ENCODE measurements at regions not wholly inside any gene's neighbourhood (a gene's known extent, or its start where the extent isn't known, plus 50 kb on each side); places are given as distances from the start of the nearest gene placed in this dataset.

DNA sequence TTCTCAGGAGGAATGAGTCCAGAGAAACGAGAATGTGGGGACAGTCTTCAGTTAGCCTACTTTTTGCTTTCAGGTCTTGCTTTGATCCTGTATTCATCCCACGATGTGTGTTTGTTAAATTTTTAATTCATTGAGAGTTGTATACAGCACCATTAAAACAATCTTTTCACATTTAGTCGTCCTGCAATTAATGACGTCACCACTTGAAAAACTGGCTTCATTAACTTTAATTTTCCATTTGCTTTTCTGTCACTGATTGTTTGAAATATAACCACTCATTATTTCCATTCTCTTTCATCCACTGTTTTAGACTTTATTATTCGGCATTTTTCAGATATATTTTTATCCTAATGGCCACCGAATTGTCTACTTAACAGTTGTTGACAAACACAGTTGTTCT, 146.9 kb downstream of the TFEC start:
- in situ Hi-C loops (cut with HindIII; ENCODE audit: low sequenced_read_pairs) = no loop called here

- in situ Hi-C loops (cut with HindIII; ENCODE audit: low sequenced_read_pairs) = no loop called here
These were observed 149.1 kb downstream of the TFEC start for GRCh38 chr7:115881476-115881875.

GRCh38 chr7:115879171-115879570, 151.4 kb downstream of the TFEC start:
- in situ Hi-C loops (cut with HindIII; ENCODE audit: low sequenced_read_pairs) = no loop called here

- in situ Hi-C loops (cut with HindIII; ENCODE audit: low sequenced_read_pairs) = no loop called here
These were observed 160.8 kb downstream of the TFEC start for GRCh38 chr7:115869801-115870200.

DNA sequence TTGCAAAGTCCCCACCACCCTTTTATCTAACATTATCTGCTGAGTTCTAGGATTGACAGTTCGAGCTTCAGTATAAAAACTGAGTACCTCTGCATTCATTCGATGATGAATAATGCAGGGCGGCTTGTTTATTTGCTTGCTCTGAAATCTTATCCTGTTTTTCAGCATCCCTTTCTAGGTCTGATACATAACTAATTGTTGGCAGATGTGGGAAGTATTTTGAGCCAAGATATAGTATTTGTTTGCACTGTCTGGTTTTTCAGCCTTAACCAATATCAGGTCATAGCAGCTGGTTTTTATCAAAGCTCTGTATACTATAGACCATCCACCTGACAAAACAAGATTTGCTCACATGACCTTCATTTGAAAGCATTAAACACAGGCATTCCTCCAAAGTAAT, 161.4 kb downstream of the TFEC start:
- in situ Hi-C loops (cut with HindIII; ENCODE audit: low sequenced_read_pairs) = no loop called here

GRCh38 chr7:115868369-115868768, 162.2 kb downstream of the TFEC start:
- in situ Hi-C loops (cut with HindIII; ENCODE audit: low sequenced_read_pairs) = no loop called here

DNA sequence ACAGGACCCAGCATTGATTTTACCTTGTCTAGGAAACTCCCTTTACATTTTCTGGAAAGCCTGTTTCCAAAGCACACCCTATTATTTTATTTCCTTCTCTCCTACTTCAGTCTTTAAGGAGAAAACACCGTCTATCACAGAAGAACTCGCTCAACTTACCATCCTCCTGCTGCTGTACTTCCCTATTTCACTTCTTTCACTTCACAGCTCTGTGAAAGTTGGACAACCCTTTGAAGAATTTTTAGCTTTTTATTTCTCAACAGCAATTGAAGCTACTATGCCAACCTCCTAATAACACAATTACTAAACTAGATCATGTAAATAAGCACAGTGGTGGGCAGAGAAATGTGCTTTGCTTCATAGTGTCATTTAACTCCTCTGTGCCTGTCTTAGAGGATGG, 166.5 kb downstream of the TFEC start:
- in situ Hi-C loops (cut with HindIII; ENCODE audit: low sequenced_read_pairs) = no loop called here

DNA sequence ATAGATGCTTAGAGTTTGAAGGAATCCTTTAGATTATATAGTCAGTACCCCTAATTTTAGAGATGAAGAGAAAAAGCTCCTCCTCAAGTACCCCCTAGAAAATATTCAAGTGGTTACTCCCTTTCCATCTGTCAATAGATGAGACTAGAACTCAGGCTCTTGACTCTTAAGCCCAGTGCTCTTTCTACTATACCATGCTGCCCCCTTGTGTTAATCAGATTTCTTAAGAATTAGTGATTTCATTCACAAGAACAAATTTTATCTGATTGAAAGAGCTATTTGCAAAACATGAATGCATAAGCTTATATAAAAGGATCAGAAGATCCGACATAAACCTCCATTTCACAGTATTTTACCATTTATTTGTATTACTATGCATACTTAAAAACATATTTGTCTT, 179.3 kb downstream of the TFEC start:
- in situ Hi-C loops (cut with HindIII; ENCODE audit: low sequenced_read_pairs) = no loop called here

DNA sequence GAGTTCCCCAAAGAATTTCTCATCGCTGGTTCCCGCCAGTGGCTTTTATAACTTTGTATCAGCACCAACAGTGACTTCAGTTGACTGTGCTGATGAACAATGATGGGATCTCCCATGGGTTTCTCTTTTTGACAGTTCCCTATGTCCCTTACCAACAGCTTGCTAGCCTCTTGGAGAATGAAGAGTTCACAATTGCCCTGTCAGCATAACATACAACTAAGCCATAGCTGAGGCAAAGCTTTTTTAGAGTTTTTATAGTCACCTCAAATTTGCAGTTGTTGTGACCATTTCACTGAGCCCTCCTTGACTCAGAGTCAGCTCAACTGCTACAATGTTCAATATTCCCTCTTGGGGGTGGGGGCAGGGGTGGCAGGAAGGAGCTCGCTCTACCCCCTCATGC, 179.8 kb downstream of the TFEC start:
- in situ Hi-C loops (cut with HindIII; ENCODE audit: low sequenced_read_pairs) = no loop called here

DNA sequence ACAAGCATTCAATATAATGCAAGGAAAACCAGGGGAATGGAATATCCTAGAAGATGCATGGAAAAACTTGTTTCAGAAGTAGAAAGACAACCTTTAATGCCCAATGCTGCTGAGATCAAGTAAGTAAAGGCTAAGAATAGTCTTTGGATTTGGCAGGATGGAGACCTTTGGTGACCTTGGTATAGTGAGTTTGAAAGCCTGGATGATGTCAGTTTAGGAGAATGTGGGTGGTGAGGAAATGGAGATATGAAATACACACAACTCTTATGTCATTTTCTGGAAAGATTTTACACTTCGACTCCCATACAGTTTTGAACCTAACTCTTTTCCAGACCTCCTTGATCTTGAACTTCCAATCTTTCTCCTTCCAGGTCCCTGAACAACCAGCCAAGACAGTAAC, 185.7 kb downstream of the TFEC start:
- in situ Hi-C loops (cut with HindIII; ENCODE audit: low sequenced_read_pairs) = no loop called here

GRCh38 chr7:115840702-115841101, 189.9 kb downstream of the TFEC start:
- in situ Hi-C loops (cut with HindIII; ENCODE audit: low sequenced_read_pairs) = no loop called here

DNA sequence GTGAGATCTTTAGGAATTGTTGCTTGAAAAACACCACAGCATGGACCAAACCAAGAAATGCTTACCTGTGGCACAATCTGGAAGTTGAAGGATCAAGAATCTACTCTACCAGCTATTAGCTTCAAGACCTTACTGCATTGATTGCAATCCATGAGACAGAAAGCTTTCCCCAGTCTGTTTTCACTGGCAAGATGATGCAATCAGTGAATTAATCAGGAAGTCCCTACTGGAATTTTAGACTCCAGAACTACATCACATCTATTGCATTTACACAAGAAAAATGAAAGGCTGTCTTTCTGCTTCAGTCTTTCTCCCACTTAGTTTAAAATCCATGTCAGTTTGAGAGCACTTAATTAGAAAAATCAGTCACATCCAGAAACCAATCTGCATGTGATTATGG, 191.7 kb downstream of the TFEC start:
- in situ Hi-C loops (cut with HindIII; ENCODE audit: low sequenced_read_pairs) = no loop called here

- in situ Hi-C loops (cut with HindIII; ENCODE audit: low sequenced_read_pairs) = no loop called here
These were observed 199.2 kb downstream of the TFEC start for GRCh38 chr7:115831371-115831770.

GRCh38 chr7:115827305-115828045, 203.1 kb downstream of the TFEC start:
- in situ Hi-C loops (cut with HindIII; ENCODE audit: low sequenced_read_pairs) = no loop called here

GRCh38 chr7:115825456-115826115, 205.0 kb downstream of the TFEC start:
- in situ Hi-C loops (cut with HindIII; ENCODE audit: low sequenced_read_pairs) = no loop called here

DNA sequence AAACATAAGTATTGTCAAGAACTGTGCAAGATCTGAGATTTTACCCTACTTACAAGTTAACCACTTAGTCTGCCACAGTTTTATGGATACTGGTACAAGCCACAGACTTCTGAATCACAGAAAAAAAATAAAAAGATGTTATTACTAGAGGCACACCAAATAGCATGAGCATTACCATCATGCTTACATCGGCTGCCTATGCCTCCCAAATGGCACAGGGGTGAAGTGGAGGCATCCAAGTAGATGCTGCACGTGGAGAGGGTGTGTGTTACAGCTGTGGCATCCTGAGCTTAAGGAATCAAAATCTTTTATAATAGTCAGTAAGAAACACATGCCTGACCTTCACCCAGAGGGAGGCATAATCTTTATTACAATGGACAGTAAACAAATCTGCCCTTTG, 207.8 kb downstream of the TFEC start:
- in situ Hi-C loops (cut with HindIII; ENCODE audit: low sequenced_read_pairs) = no loop called here

- in situ Hi-C loops (cut with HindIII; ENCODE audit: low sequenced_read_pairs) = no loop called here
These were observed 208.2 kb downstream of the TFEC start for GRCh38 chr7:115822380-115822779.

DNA sequence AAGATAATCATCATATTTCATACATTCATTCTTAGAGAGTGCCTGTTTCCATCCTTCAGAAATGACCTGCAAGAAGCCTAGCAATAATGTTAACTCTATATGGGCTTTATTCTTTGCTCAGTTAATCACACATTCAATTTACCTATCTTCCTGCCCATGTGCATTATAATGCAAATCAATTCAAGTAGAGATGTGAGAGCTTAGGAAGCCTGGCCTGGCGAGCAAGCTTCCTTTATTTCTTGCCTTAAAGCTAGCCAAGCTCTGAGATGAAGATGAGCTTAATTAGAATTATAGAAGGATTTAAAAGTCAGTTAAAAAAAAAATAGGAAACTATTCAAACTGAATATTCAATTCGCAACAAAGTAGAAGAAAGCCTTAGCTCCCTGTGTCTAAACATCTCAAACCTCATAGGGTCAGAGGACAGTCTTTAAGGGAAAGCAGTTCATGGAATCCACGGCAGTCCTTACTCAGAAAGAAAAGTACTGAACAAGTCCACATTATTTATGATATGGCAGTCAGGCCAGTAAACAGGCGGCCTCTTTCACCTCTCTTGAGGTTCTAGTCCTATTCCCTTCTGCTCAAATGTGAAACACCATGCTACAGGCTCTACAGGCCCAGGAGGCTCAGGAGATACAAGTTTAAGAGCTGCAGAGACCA, 214.1 kb downstream of the TFEC start:
- in situ Hi-C loops (cut with HindIII; ENCODE audit: low sequenced_read_pairs) = no loop called here

GRCh38 chr7:115812794-115813193, 217.8 kb downstream of the TFEC start:
- in situ Hi-C loops (cut with HindIII; ENCODE audit: low sequenced_read_pairs) = no loop called here

DNA sequence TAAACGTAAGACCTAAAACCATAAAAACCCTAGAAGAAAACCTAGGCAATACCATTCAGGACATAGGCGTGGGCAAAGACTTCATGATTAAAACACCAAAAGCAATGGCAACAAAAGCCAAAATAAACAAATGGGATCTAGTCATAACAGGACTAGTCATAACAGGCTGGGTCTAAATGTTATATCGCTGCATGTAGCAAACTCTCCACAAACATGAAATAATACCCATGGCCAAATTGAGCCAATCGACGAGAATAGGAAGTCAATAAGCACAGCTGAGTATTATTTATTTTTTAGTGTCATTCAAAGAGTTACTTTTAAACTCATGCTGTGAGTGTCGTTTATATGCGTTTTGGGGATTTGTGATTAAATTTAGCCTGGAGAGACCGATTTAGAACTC, 225.1 kb downstream of the TFEC start:
- in situ Hi-C loops (cut with HindIII; ENCODE audit: low sequenced_read_pairs) = no loop called here

DNA sequence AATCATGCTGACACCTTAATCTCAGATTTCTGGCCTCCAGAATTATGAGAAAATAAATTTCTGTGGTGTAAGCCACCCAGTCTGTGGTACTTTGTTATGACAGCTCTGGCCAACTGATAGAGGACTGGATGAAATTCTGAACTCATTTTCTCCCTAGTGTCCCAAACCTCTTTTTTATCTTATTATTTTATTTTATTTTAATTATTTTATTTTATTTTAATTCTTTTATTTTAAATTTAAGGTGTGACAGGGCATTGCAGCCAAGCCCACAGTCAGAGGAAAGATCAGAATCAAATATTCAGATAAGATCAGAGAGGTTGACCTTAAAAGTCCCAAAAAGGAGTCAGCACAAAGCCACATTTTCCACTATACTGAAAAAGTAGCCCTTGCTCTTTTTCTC, 228.1 kb downstream of the TFEC start:
- in situ Hi-C loops (cut with HindIII; ENCODE audit: low sequenced_read_pairs) = no loop called here

DNA sequence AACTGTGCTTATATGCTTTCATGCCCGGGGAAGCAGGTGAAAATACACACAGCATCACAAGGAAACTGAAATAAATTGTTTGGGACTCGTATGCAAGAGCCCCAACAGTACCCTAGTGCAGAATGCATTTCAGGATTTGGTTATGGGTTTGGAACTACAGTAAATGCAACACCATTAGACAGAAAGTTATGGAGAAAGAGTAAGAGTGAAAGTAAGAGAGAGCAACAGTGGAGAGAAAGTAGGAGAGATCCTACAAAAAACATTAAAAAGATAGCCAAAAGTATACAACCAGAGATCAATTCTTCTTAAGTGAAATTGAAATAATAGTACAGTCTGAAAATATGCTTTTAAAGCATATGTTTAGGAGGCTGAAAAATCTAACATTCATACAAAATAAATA, 231.1 kb downstream of the TFEC start:
- in situ Hi-C loops (cut with HindIII; ENCODE audit: low sequenced_read_pairs) = no loop called here

Measured in DLD1 (cell line).